Esophagus muscularis mucosa (tissue), 4 donors: ENCODE measurements at regions not wholly inside any gene's neighbourhood (a gene's known extent, or its start where the extent isn't known, plus 50 kb on each side); places are given as distances from the start of the nearest gene placed in this dataset.
A peak's percentile ranks its signal among the peaks of the same experiment; 100 is the strongest.
"Not testable (repeated sequence)": the region's sequence is repeated elsewhere in the genome, so short reads cannot be mapped to it uniquely, and the experiment has no call there.

Source experiments
- DNase-seq: peaks from one replicate; pipeline ENCODE4 v3.0.0-alpha.2; 2017; ENCODE audit errors: extremely low spot score
- H3K27ac ChIP-seq, 4 donors: fragments of 200-600 bp; sonication (generic); replicated peaks in 1 of 4; 1 replicate in 3 of 4; 2 replicates in 1 of 4; pipeline ENCODE4 v1.5.1; 2016 to 2019; ENCODE audit warnings: mild to moderate bottlenecking in 1 of 4
- H3K27me3 ChIP-seq, 4 donors: fragments of 200-600 bp; sonication (generic); one replicate each; pipeline versions ENCODE4 v1.5.1 to v1.6.0; 2016 to 2019
- H3K36me3 ChIP-seq, 4 donors: fragments of 200-600 bp; sonication (generic); one replicate each; pipeline ENCODE4 v1.5.1; 2016 to 2019
- H3K4me1 ChIP-seq, 4 donors: fragments of 200-600 bp; sonication (generic); one replicate each; pipeline ENCODE4 v1.5.1; 2016 to 2019
- H3K4me3 ChIP-seq, 4 donors: fragments of 200-600 bp; sonication (generic); 1 replicate in 2 of 4; 2 replicates in 2 of 4; pipeline ENCODE4 v1.5.1; 2016 to 2019; ENCODE audit warnings: mild to moderate bottlenecking in 4 of 4, moderate library complexity in 1 of 4
- H3K9me3 ChIP-seq, 4 donors: fragments of 200-600 bp; sonication (generic); 1 replicate in 3 of 4; 2 replicates in 1 of 4; pipeline ENCODE4 v1.5.1; 2016 to 2019
- CTCF ChIP-seq, 3 experiments: fragments of 200-600 bp in 2 of 3; fragments of 450-650 bp in 1 of 3; sonication (generic) in 2 of 3; IDR thresholded peaks; one replicate each; pipeline ENCODE4 v1.5.1; 2017 to 2019; ENCODE audit warnings: antibody characterized with exemption in 3 of 3, mild to moderate bottlenecking in 2 of 3, moderate library complexity in 1 of 3
- EP300 ChIP-seq: sonication (generic); formaldehyde crosslinking; IDR thresholded peaks from one replicate; pipeline ENCODE4 v1.6.1; 2017; ENCODE audit warnings: antibody characterized with exemption
- POLR2A ChIP-seq: fragments of 450-650 bp; IDR thresholded peaks from one replicate; pipeline ENCODE4 v1.6.1; 2017; ENCODE audit warnings: antibody characterized with exemption, moderate library complexity, mild to moderate bottlenecking, low read depth
- POLR2AphosphoS5 ChIP-seq, 2 donors: sonication (generic); formaldehyde crosslinking; IDR thresholded peaks; one replicate each; pipeline ENCODE4 v1.6.1; 2017; ENCODE audit warnings: antibody characterized with exemption in 2 of 2
- WGBS: methylation state at CpG from one replicate; pipeline ENCODE4 v1.1.5; 2018; 5-methylcytosine and 5-hydroxymethylcytosine counted together
- intact Hi-C: fragments of 100-400 bp; cut with DNase I; formaldehyde crosslinking; loops from one replicate; pipeline ENCODE4 v1.15.1; 2023

- H3K36me3 ChIP-seq, result no peaks in the 10 kb centered on the region
- no peaks in the 10 kb centered on the region for H3K4me1 ChIP-seq
- no peaks in the 10 kb centered on the region for H3K27me3 ChIP-seq
- no peak for TF ChIP-seq POLR2A
- TF ChIP-seq CTCF (IDR thresholded peaks at IDR 0.05), result no peak
- TF ChIP-seq POLR2AphosphoS5 (IDR thresholded peaks at IDR 0.05), result no peak
- no peak for TF ChIP-seq EP300
- DNase-seq, result no peak
- no peak overlapping the region for H3K4me3 ChIP-seq
- intact Hi-C loops, result loop anchor here (5.0 kb wide), 1 partner anchor 1983 kb away; no protein-coding TSS in a partner anchor
- H3K9me3 ChIP-seq, result no peaks in the 10 kb centered on the region
- WGBS, result 91% methylated on average over 4 of the region's 4 CpGs
- no peak overlapping the region for H3K27ac ChIP-seq
Observed at GRCh38 chr3:90184861-90185260, 1077.4 kb downstream of the EPHA3 start.

GRCh38 chr3:90197383-90197782 is 1090.0 kb downstream of the EPHA3 start:
- H3K9me3 ChIP-seq, H3K36me3 ChIP-seq, DNase-seq, H3K4me1 ChIP-seq, H3K4me3 ChIP-seq, H3K27me3 ChIP-seq, intact Hi-C loops, H3K27ac ChIP-seq: not testable (repeated sequence)
- 84% methylated on average over 4 of the region's 4 CpGs for WGBS

- DNase-seq, intact Hi-C loops, H3K9me3 ChIP-seq, H3K4me3 ChIP-seq, H3K4me1 ChIP-seq, H3K27me3 ChIP-seq, H3K27ac ChIP-seq, H3K36me3 ChIP-seq: not testable (repeated sequence)
- WGBS, result 50% methylated on average over 2 of the region's 2 CpGs
Observed at GRCh38 chr3:90202931-90203330, 1095.5 kb downstream of the EPHA3 start.

- H3K4me1 ChIP-seq, H3K27me3 ChIP-seq, H3K27ac ChIP-seq, H3K36me3 ChIP-seq, H3K4me3 ChIP-seq, H3K9me3 ChIP-seq, intact Hi-C loops, DNase-seq: not testable (repeated sequence)
- 47% methylated on average over 2 of the region's 2 CpGs for WGBS
Observed at GRCh38 chr3:90206482-90206881, 1099.1 kb downstream of the EPHA3 start.

GRCh38 chr3:90207353-90208097 is 1100.1 kb downstream of the EPHA3 start:
- H3K4me3 ChIP-seq, H3K27ac ChIP-seq, H3K9me3 ChIP-seq, H3K4me1 ChIP-seq, H3K27me3 ChIP-seq, DNase-seq, intact Hi-C loops, H3K36me3 ChIP-seq: not testable (repeated sequence)
- 74% methylated on average over 5 of the region's 5 CpGs for WGBS

GRCh38 chr3:90221900-90222299 is 1114.5 kb downstream of the EPHA3 start:
- intact Hi-C loops, result no loop called here
- no peak for DNase-seq
- H3K4me1 ChIP-seq, result peaks cover 0 to 6% (median 0%) of the 10 kb centered on the region in 4 donors
- WGBS, result 74% methylated on average over 4 of the region's 4 CpGs
- TF ChIP-seq POLR2A (no peak), EP300 (no peak), POLR2AphosphoS5 (IDR thresholded peaks at IDR 0.05) (no peak), CTCF (IDR thresholded peaks at IDR 0.05) (no peak)
- H3K27me3 ChIP-seq, result no peaks in the 10 kb centered on the region
- H3K9me3 ChIP-seq, result peaks cover 0 to 9% (median 6%) of the 10 kb centered on the region in 4 donors
- H3K36me3 ChIP-seq, result no peaks in the 10 kb centered on the region
- no peak overlapping the region for H3K27ac ChIP-seq
- no peak overlapping the region for H3K4me3 ChIP-seq

GRCh38 chr3:90241481-90241880 is 1134.1 kb downstream of the EPHA3 start:
- 32% methylated on average over 1 of the region's 1 CpG for WGBS
- intact Hi-C loops, result no loop called here
- Histone ChIP-seq H3K4me3 (no peak overlapping the region), H3K27ac (peak overlapping the region in 1 of 4 donors; percentile 16), H3K36me3 (no peaks in the 10 kb centered on the region), H3K9me3 (peaks cover 0 to 20% (median 5%) of the 10 kb centered on the region in 4 donors), H3K4me1 (peaks cover 0 to 19% (median 8%) of the 10 kb centered on the region in 4 donors), H3K27me3 (no peaks in the 10 kb centered on the region)
- no peak for DNase-seq
- TF ChIP-seq CTCF (IDR thresholded peaks at IDR 0.05) (no peak), POLR2AphosphoS5 (IDR thresholded peaks at IDR 0.05) (no peak), POLR2A (no peak), EP300 (no peak)
